Activated CD4-positive, alpha-beta T cell treated with anti-CD3 and anti-CD28 coated beads, Interleukin-2, amount 10 ng/mL, durations not matched to agents 24 days and 14 days (primary cell): ENCODE measurements at regions not wholly inside any gene's neighbourhood (a gene's known extent, or its start where the extent isn't known, plus 50 kb on each side); places are given as distances from the start of the nearest gene placed in this dataset.
"Not testable (repeated sequence)": the region's sequence is repeated elsewhere in the genome, so short reads cannot be mapped to it uniquely, and the experiment has no call there.

Experiments
- DNase-seq: peaks from one replicate; pipeline ENCODE4 v3.0.0; 2022
- H3K27ac Mint-ChIP-seq: one replicate; pipeline ENCODE4 v1.8.0; 2022; ENCODE audit warnings: mild to moderate bottlenecking, mixed read lengths
- H3K27me3 Mint-ChIP-seq: one replicate; pipeline ENCODE4 v1.8.0; 2022; ENCODE audit warnings: mixed read lengths
- H3K36me3 Mint-ChIP-seq: one replicate; pipeline ENCODE4 v1.8.0; 2022; ENCODE audit warnings: low read depth, mild to moderate bottlenecking, mixed read lengths
- H3K4me1 Mint-ChIP-seq: one replicate; pipeline ENCODE4 v1.8.0; 2021; ENCODE audit warnings: mixed read lengths
- H3K4me3 Mint-ChIP-seq: one replicate; pipeline ENCODE4 v1.8.0; 2022; ENCODE audit warnings: mild to moderate bottlenecking, moderate library complexity, mixed read lengths
- H3K9me3 Mint-ChIP-seq: one replicate; pipeline ENCODE4 v1.8.0; 2021; ENCODE audit warnings: mixed read lengths
- intact Hi-C: fragments of 100-400 bp; cut with micrococcal nuclease; formaldehyde crosslinking; loops from one replicate; pipeline ENCODE4 v1.15.1; 2023

GRCh38 chr14:92223025-92223424 lies 99.9 kb upstream of the SLC24A4 start:
- DNase-seq, result no peak
- intact Hi-C loops, result no loop called here
- no peaks in the 10 kb centered on the region for H3K36me3 Mint-ChIP-seq
- H3K27me3 Mint-ChIP-seq, result peaks cover 20% of the 10 kb centered on the region
- H3K4me1 Mint-ChIP-seq, result no peaks in the 10 kb centered on the region
- no peaks in the 10 kb centered on the region for H3K9me3 Mint-ChIP-seq
- no peak overlapping the region for H3K27ac Mint-ChIP-seq
- H3K4me3 Mint-ChIP-seq, result no peak overlapping the region

GRCh38 chr14:92224358-92224954 lies 98.5 kb upstream of the SLC24A4 start:
- Mint-ChIP-seq H3K27ac (no peak overlapping the region), H3K27me3 (peaks cover 23% of the 10 kb centered on the region), H3K36me3 (no peaks in the 10 kb centered on the region), H3K9me3 (peaks cover 4% of the 10 kb centered on the region), H3K4me3 (no peak overlapping the region), H3K4me1 (no peaks in the 10 kb centered on the region)
- no peak for DNase-seq
- intact Hi-C loops, result no loop called here

GRCh38 chr14:92225731-92226130 lies 97.2 kb upstream of the SLC24A4 start:
- Mint-ChIP-seq H3K4me1 (no peaks in the 10 kb centered on the region), H3K27me3 (peaks cover 28% of the 10 kb centered on the region), H3K27ac (no peak overlapping the region), H3K36me3 (no peaks in the 10 kb centered on the region), H3K4me3 (no peak overlapping the region), H3K9me3 (peaks cover 4% of the 10 kb centered on the region)
- DNase-seq, result no peak
- intact Hi-C loops, result no loop called here

- DNase-seq, H3K4me1 Mint-ChIP-seq, intact Hi-C loops: not testable (repeated sequence)
Measured at GRCh38 chr14:92226166-92226565, 96.8 kb upstream of the SLC24A4 start.

GRCh38 chr14:92236243-92236900 lies 86.6 kb upstream of the SLC24A4 start:
- H3K4me1 Mint-ChIP-seq, result no peaks in the 10 kb centered on the region
- DNase-seq, result no peak
- peaks cover 10% of the 10 kb centered on the region for H3K9me3 Mint-ChIP-seq
- no peaks in the 10 kb centered on the region for H3K36me3 Mint-ChIP-seq
- intact Hi-C loops, result no loop called here
- H3K27me3 Mint-ChIP-seq, result peaks cover 7% of the 10 kb centered on the region
- H3K4me3 Mint-ChIP-seq, result no peak overlapping the region
- H3K27ac Mint-ChIP-seq, result no peak overlapping the region

More at GRCh38 chr14:92226166-92226565, 96.8 kb upstream of the SLC24A4 start:
- not testable (repeated sequence) for H3K4me3 Mint-ChIP-seq, H3K9me3 Mint-ChIP-seq, H3K36me3 Mint-ChIP-seq, H3K27ac Mint-ChIP-seq
- H3K27me3 Mint-ChIP-seq, result peaks cover 31% of the 10 kb centered on the region

- intact Hi-C loops, result no loop called here
- no peaks in the 10 kb centered on the region for H3K4me1 Mint-ChIP-seq
- no peak overlapping the region for H3K27ac Mint-ChIP-seq
- peaks cover 6% of the 10 kb centered on the region for H3K27me3 Mint-ChIP-seq
- peaks cover 14% of the 10 kb centered on the region for H3K9me3 Mint-ChIP-seq
- no peaks in the 10 kb centered on the region for H3K36me3 Mint-ChIP-seq
- no peak overlapping the region for H3K4me3 Mint-ChIP-seq
- no peak for DNase-seq
Measured at GRCh38 chr14:92240658-92241057, 82.3 kb upstream of the SLC24A4 start.

GRCh38 chr14:92241966-92242595 lies 80.9 kb upstream of the SLC24A4 start:
- Mint-ChIP-seq H3K27me3 (peaks cover 6% of the 10 kb centered on the region), H3K4me3 (no peak overlapping the region), H3K9me3 (peaks cover 22% of the 10 kb centered on the region), H3K36me3 (no peaks in the 10 kb centered on the region), H3K27ac (no peak overlapping the region), H3K4me1 (peaks cover 6% of the 10 kb centered on the region)
- DNase-seq, result no peak
- intact Hi-C loops, result no loop called here

- Mint-ChIP-seq H3K27me3 (peaks cover 4% of the 10 kb centered on the region), H3K36me3 (no peaks in the 10 kb centered on the region), H3K9me3 (peaks cover 22% of the 10 kb centered on the region), H3K4me1 (peaks cover 6% of the 10 kb centered on the region), H3K4me3 (no peak overlapping the region), H3K27ac (no peak overlapping the region)
- intact Hi-C loops, result no loop called here
- DNase-seq, result no peak
Measured at GRCh38 chr14:92244805-92245204, 78.2 kb upstream of the SLC24A4 start.

GRCh38 chr14:92247341-92247740 lies 75.6 kb upstream of the SLC24A4 start:
- peaks cover 22% of the 10 kb centered on the region for H3K9me3 Mint-ChIP-seq
- H3K27me3 Mint-ChIP-seq, result peaks cover 25% of the 10 kb centered on the region
- intact Hi-C loops, result no loop called here
- no peak overlapping the region for H3K27ac Mint-ChIP-seq
- DNase-seq, result no peak
- no peak overlapping the region for H3K4me3 Mint-ChIP-seq
- H3K4me1 Mint-ChIP-seq, result peaks cover 6% of the 10 kb centered on the region
- H3K36me3 Mint-ChIP-seq, result no peaks in the 10 kb centered on the region

- H3K9me3 Mint-ChIP-seq, result peaks cover 22% of the 10 kb centered on the region
- H3K36me3 Mint-ChIP-seq, result no peaks in the 10 kb centered on the region
- peaks cover 31% of the 10 kb centered on the region for H3K27me3 Mint-ChIP-seq
- intact Hi-C loops, result no loop called here
- no peak overlapping the region for H3K27ac Mint-ChIP-seq
- no peak overlapping the region for H3K4me3 Mint-ChIP-seq
- no peak for DNase-seq
- peaks cover 6% of the 10 kb centered on the region for H3K4me1 Mint-ChIP-seq
Measured at GRCh38 chr14:92247947-92248346, 75.0 kb upstream of the SLC24A4 start.

GRCh38 chr14:92248696-92249095 lies 74.3 kb upstream of the SLC24A4 start:
- peaks cover 9% of the 10 kb centered on the region for H3K4me1 Mint-ChIP-seq
- peaks cover 35% of the 10 kb centered on the region for H3K27me3 Mint-ChIP-seq
- no peak overlapping the region for H3K27ac Mint-ChIP-seq
- no peak for DNase-seq
- H3K9me3 Mint-ChIP-seq, result peaks cover 18% of the 10 kb centered on the region
- H3K4me3 Mint-ChIP-seq, result no peak overlapping the region
- no peaks in the 10 kb centered on the region for H3K36me3 Mint-ChIP-seq
- intact Hi-C loops, result no loop called here

GRCh38 chr14:92250366-92250765 lies 72.6 kb upstream of the SLC24A4 start:
- H3K9me3 Mint-ChIP-seq, H3K27ac Mint-ChIP-seq, H3K4me3 Mint-ChIP-seq, intact Hi-C loops, H3K36me3 Mint-ChIP-seq, DNase-seq: not testable (repeated sequence)
- Mint-ChIP-seq H3K4me1 (peaks cover 10% of the 10 kb centered on the region), H3K27me3 (peaks cover 50% of the 10 kb centered on the region)

GRCh38 chr14:92252323-92252722 lies 70.6 kb upstream of the SLC24A4 start:
- intact Hi-C loops, result no loop called here
- Mint-ChIP-seq H3K36me3 (no peaks in the 10 kb centered on the region), H3K27ac (no peak overlapping the region), H3K4me3 (no peak overlapping the region), H3K27me3 (peaks cover 63% of the 10 kb centered on the region), H3K4me1 (peaks cover 4% of the 10 kb centered on the region), H3K9me3 (no peaks in the 10 kb centered on the region)
- DNase-seq, result no peak

- Mint-ChIP-seq H3K4me1 (peaks cover 4% of the 10 kb centered on the region), H3K9me3 (no peaks in the 10 kb centered on the region), H3K4me3 (no peak overlapping the region), H3K27ac (no peak overlapping the region), H3K27me3 (peaks cover 63% of the 10 kb centered on the region), H3K36me3 (no peaks in the 10 kb centered on the region)
- intact Hi-C loops, result no loop called here
- no peak for DNase-seq
Measured at GRCh38 chr14:92253381-92253894, 69.5 kb upstream of the SLC24A4 start.
